OCI-LY3 (cell line): ENCODE measurements at regions not wholly inside any gene's neighbourhood (a gene's known extent, or its start where the extent isn't known, plus 50 kb on each side); places are given as distances from the start of the nearest gene placed in this dataset.

Experiments used
- H2AFZ ChIP-seq: fragments of 200-600, 300-600 bp; shearing (Covaris generic); 2 replicates; pipeline ENCODE4 v1.6.0; 2014; ENCODE audit warnings: antibody characterized with exemption, low read depth, low read length
- H3K27ac ChIP-seq: fragments of 200-600, 300-600 bp; sonication (generic); 2 replicates; pipeline ENCODE4 v1.5.1; 2014; ENCODE audit warnings: mild to moderate bottlenecking, low read length, moderate library complexity, mixed read lengths
- H3K27me3 ChIP-seq: fragments of 200-600, 300-600 bp; sonication (generic); 2 replicates; pipeline ENCODE4 v1.6.1; 2014; ENCODE audit warnings: low read depth, low read length, mixed read lengths
- H3K36me3 ChIP-seq: fragments of 200-600, 300-600 bp; sonication (generic); replicated peaks from 2 replicates; pipeline ENCODE3; 2014; ENCODE audit warnings: low read depth, low read length, mixed read lengths
- H3K4me1 ChIP-seq: fragments of 300-600, 200-600 bp; sonication (generic); 2 replicates; pipeline ENCODE4 v1.6.1; 2014; ENCODE audit warnings: low read length, mixed read lengths
- H3K4me2 ChIP-seq: fragments of 200-600, 300-600 bp; sonication (generic); 2 replicates; pipeline ENCODE4 v1.6.1; 2014; ENCODE audit warnings: low read length, mixed read lengths
- H3K4me3 ChIP-seq: fragments of 300-600, 200-600 bp; sonication (generic); 2 replicates; pipeline ENCODE4 v1.5.1; 2014; ENCODE audit warnings: antibody characterized with exemption, mild to moderate bottlenecking, low read length, moderate library complexity
- H3K79me2 ChIP-seq: fragments of 300-600, 200-600 bp; shearing (Covaris generic); 2 replicates; pipeline ENCODE4 v1.6.1; 2014; ENCODE audit warnings: mild to moderate bottlenecking, low read length, mixed read lengths
- H3K9ac ChIP-seq: fragments of 300-600, 200-600 bp; shearing (Covaris generic); 2 replicates; pipeline ENCODE4 v1.6.0; 2014; ENCODE audit warnings: mild to moderate bottlenecking, low read length, moderate library complexity
- H3K9me3 ChIP-seq: fragments of 200-600, 300-600 bp; shearing (Covaris generic); 2 replicates; pipeline ENCODE4 v1.6.1; 2014; ENCODE audit warnings: low read length, mixed read lengths; ENCODE audit not compliant: insufficient read depth
- H4K20me1 ChIP-seq: fragments of 200-600, 300-600 bp; sonication (generic); 2 replicates; pipeline ENCODE4 v1.6.1; 2016; ENCODE audit warnings: low read length, mixed read lengths; ENCODE audit not compliant: insufficient read depth
- EZH2phosphoT487 ChIP-seq: fragments of 200-600 bp; shearing (Covaris generic); IDR thresholded peaks from 2 replicates; pipeline ENCODE4 v1.6.1; 2018; ENCODE audit warnings: antibody characterized with exemption, mixed run types, low read depth
- TF ChIP-seq, protein P1 (sequence below): fragments of 200-600, 300-600 bp; sonication (generic); IDR thresholded peaks from 2 replicates; pipeline ENCODE4 v1.5.1; 2014; ENCODE audit warnings: antibody characterized with exemption, low read length, low read depth

DNA sequence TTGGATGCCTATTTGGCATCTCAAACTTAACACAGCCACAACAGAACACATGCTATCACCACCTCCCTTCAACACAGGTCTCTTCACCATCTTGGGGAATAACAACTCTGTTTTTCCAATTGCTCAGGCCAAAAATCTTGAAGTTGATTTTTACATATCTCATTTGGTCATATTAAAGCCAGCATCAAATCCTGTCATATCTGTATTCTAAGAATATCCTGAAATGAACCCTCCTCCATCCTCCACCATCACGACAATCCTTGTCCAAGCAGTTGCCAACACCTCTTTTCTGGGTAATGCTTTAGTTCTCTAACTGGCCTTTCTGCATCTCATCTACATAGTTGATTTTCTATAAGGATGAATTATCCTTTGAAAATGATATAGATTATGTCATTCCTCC, 168.7 kb downstream of the GPR37 start:
- Histone ChIP-seq H3K4me2 (no peak overlapping the region), H3K79me2 (no peaks in the 10 kb centered on the region), H3K4me3 (no peak overlapping the region), H2AFZ (0 out of 2 replicates have a peak overlapping the region, but pooled peaks have one; percentile 49), H4K20me1 (no peaks in the 10 kb centered on the region), H3K9ac (no peak overlapping the region), H3K9me3 (no peaks in the 10 kb centered on the region; the same call in 1 of the 2 replicates), H3K4me1 (peaks cover 20% of the 10 kb centered on the region), H3K27ac (no peak overlapping the region; the same call in 1 of the 2 replicates), H3K27me3 (no peaks in the 10 kb centered on the region), H3K36me3 (peaks cover 14% of the 10 kb centered on the region)
- TF ChIP-seq, protein P1, sequence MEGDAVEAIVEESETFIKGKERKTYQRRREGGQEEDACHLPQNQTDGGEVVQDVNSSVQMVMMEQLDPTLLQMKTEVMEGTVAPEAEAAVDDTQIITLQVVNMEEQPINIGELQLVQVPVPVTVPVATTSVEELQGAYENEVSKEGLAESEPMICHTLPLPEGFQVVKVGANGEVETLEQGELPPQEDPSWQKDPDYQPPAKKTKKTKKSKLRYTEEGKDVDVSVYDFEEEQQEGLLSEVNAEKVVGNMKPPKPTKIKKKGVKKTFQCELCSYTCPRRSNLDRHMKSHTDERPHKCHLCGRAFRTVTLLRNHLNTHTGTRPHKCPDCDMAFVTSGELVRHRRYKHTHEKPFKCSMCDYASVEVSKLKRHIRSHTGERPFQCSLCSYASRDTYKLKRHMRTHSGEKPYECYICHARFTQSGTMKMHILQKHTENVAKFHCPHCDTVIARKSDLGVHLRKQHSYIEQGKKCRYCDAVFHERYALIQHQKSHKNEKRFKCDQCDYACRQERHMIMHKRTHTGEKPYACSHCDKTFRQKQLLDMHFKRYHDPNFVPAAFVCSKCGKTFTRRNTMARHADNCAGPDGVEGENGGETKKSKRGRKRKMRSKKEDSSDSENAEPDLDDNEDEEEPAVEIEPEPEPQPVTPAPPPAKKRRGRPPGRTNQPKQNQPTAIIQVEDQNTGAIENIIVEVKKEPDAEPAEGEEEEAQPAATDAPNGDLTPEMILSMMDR = no peak
- TF ChIP-seq EZH2phosphoT487 = no peak

DNA sequence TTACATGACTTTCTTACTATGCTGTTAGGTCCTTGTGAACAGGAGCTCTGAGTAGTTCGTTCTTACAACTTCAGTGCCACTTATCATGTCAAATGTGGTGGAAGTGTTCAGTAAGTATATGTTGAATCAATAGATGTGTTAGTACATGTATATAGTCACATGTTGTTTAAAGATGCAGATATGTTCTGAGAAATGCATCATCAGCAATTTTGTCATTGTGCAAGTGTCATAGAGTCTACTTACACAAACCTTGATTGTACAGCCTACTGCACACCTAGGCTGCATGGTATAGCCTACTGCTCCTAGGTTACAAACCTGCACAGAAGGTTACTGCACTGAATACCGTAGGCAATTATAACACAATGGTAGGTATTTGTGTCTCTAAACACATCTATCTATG, 174.8 kb downstream of the GPR37 start:
- Histone ChIP-seq H3K36me3 (no peaks in the 10 kb centered on the region), H3K27ac (no peak overlapping the region), H3K4me2 (no peak overlapping the region), H3K9me3 (no peaks in the 10 kb centered on the region), H4K20me1 (no peaks in the 10 kb centered on the region), H3K4me3 (no peak overlapping the region), H3K79me2 (no peaks in the 10 kb centered on the region), H3K9ac (no peak overlapping the region), H3K27me3 (no peaks in the 10 kb centered on the region), H3K4me1 (no peaks in the 10 kb centered on the region), H2AFZ (no peak overlapping the region)
- TF ChIP-seq, protein P1 = no peak
- TF ChIP-seq EZH2phosphoT487 = no peak

DNA sequence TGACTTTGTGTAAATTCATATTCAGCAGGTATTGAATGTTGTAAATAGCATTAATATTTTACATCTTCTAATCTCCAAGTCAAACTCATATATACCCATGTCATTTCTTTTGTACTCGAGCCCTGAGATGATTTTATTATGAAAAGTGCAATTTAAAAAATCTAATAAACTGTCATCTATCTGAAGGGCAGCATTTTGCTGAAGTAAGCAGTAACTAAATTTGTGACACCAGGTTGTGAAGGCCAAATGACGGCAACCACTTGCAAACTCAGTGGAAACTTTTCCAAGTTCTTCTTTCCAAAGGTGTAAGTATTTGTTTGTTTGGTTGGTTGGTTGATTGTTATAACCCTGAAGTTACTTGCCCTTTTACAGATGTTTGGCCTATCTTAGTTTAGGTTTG, 188.3 kb downstream of the GPR37 start:
- Histone ChIP-seq H3K4me2 (no peak overlapping the region), H3K27ac (no peak overlapping the region), H4K20me1 (no peaks in the 10 kb centered on the region), H3K9ac (no peak overlapping the region), H3K9me3 (no peaks in the 10 kb centered on the region), H3K27me3 (no peaks in the 10 kb centered on the region), H3K4me1 (peaks cover 20% of the 10 kb centered on the region), H3K4me3 (no peak overlapping the region), H2AFZ (no peak overlapping the region), H3K36me3 (no peaks in the 10 kb centered on the region), H3K79me2 (no peaks in the 10 kb centered on the region)
- TF ChIP-seq EZH2phosphoT487 = no peak
- TF ChIP-seq, protein P1 = no peak

GRCh38 chr7:124575176-124575575, 190.4 kb downstream of the GPR37 start:
- H3K9me3 ChIP-seq = no peaks in the 10 kb centered on the region
- H3K9ac ChIP-seq = no peak overlapping the region
- H3K27me3 ChIP-seq = no peaks in the 10 kb centered on the region
- peaks cover 20% of the 10 kb centered on the region for H3K4me1 ChIP-seq
- no peaks in the 10 kb centered on the region for H3K36me3 ChIP-seq
- no peaks in the 10 kb centered on the region for H4K20me1 ChIP-seq
- H3K4me3 ChIP-seq = peak overlapping the region; percentile 51
- no peaks in the 10 kb centered on the region for H3K79me2 ChIP-seq
- H3K4me2 ChIP-seq = peak overlapping the region; percentile 71
- TF ChIP-seq, protein P1 = no peak
- no peak for TF ChIP-seq EZH2phosphoT487
- no peak overlapping the region for H2AFZ ChIP-seq
- H3K27ac ChIP-seq = no peak overlapping the region
